Mesenchymal stem cell (in vitro differentiated cells and primary cell): ENCODE measurements at regions not wholly inside any gene's neighbourhood (a gene's known extent, or its start where the extent isn't known, plus 50 kb on each side); places are given as distances from the start of the nearest gene placed in this dataset.

ENCODE experiments used
- DNase-seq: peaks from one replicate; pipeline ENCODE4 v3.0.0-alpha.2; 2013
- H2AFZ ChIP-seq: one replicate; pipeline ENCODE4 v1.6.1; 2013; ENCODE audit warnings: low read depth, mild to moderate bottlenecking, control low read depth, inconsistent platforms, low read length, moderate library complexity
- H2AK5ac ChIP-seq: 2 replicates; pipeline ENCODE4 v1.6.1; 2013; ENCODE audit warnings: low read length, moderate library complexity, mild to moderate bottlenecking, inconsistent platforms; ENCODE audit not compliant: severe bottlenecking
- H2BK120ac ChIP-seq: one replicate; pipeline ENCODE4 v1.6.1; 2013; ENCODE audit warnings: low read depth, mild to moderate bottlenecking, inconsistent platforms, low read length, moderate library complexity
- H2BK12ac ChIP-seq, 2 experiments: one replicate each; pipeline ENCODE4 v1.6.1; 2013; ENCODE audit warnings: inconsistent platforms in 2 of 2, low read length in 2 of 2, mild to moderate bottlenecking in 2 of 2, moderate library complexity in 2 of 2, control low read depth in 1 of 2
- H2BK15ac ChIP-seq: one replicate; pipeline ENCODE4 v1.6.1; 2013; ENCODE audit warnings: mild to moderate bottlenecking, low read depth, inconsistent platforms; ENCODE audit not compliant: poor library complexity, severe bottlenecking
- H2BK5ac ChIP-seq: 2 replicates; pipeline ENCODE4 v1.6.1; 2013; ENCODE audit warnings: low read depth, mild to moderate bottlenecking, low read length, control low read depth, inconsistent platforms; ENCODE audit not compliant: poor library complexity, severe bottlenecking
- H3K14ac ChIP-seq, 2 experiments: one replicate each; pipeline ENCODE4 v1.6.1; 2013; ENCODE audit warnings: inconsistent platforms in 2 of 2, low read length in 2 of 2, control low read depth in 1 of 2, mild to moderate bottlenecking in 1 of 2, moderate library complexity in 1 of 2
- H3K18ac ChIP-seq, 2 experiments: one replicate each; pipeline ENCODE4 v1.6.1; 2013; ENCODE audit warnings: inconsistent platforms in 2 of 2, low read length in 2 of 2, control low read depth in 1 of 2, low read depth in 1 of 2, mild to moderate bottlenecking in 1 of 2
- H3K23ac ChIP-seq, 2 experiments: one replicate each; pipeline ENCODE4 v1.6.1; 2013; ENCODE audit warnings: inconsistent platforms in 2 of 2, low read length in 2 of 2, mild to moderate bottlenecking in 2 of 2, moderate library complexity in 2 of 2, control low read depth in 1 of 2
- H3K27ac ChIP-seq: 2 replicates; pipeline ENCODE4 v1.5.1; 2013; ENCODE audit warnings: mild to moderate bottlenecking, moderate library complexity, low read length, control low read depth, inconsistent platforms; ENCODE audit not compliant: poor library complexity, severe bottlenecking
- H3K27me3 ChIP-seq, 2 experiments: 2 replicates each; pipeline versions ENCODE4 v1.6.1 to v1.7.0; 2013; ENCODE audit warnings: low read length in 2 of 2, mild to moderate bottlenecking in 2 of 2, moderate library complexity in 2 of 2, control low read depth in 1 of 2, inconsistent platforms in 1 of 2; ENCODE audit not compliant: control insufficient read depth in 1 of 2, insufficient read depth in 1 of 2
- H3K36me3 ChIP-seq, 2 experiments: 2 replicates each; pipeline versions ENCODE4 v1.6.1 to v1.7.0; 2013; ENCODE audit warnings: low read length in 2 of 2, control low read depth in 1 of 2, inconsistent platforms in 1 of 2, low read depth in 1 of 2, mild to moderate bottlenecking in 1 of 2; ENCODE audit not compliant: insufficient read depth in 2 of 2, control insufficient read depth in 1 of 2
- H3K4ac ChIP-seq, 2 experiments: one replicate each; pipeline ENCODE4 v1.6.1; 2013; ENCODE audit warnings: inconsistent platforms in 2 of 2, low read length in 2 of 2, mild to moderate bottlenecking in 2 of 2, moderate library complexity in 2 of 2, control low read depth in 1 of 2, low read depth in 1 of 2
- H3K4me1 ChIP-seq: 2 replicates; pipeline ENCODE4 v1.6.1; 2013; ENCODE audit warnings: low read depth, low read length, control low read depth; ENCODE audit not compliant: control insufficient read depth, insufficient read depth
- H3K4me2 ChIP-seq: 2 replicates; pipeline ENCODE4 v1.6.1; 2013; ENCODE audit warnings: low read length, mild to moderate bottlenecking, inconsistent platforms; ENCODE audit not compliant: poor library complexity, severe bottlenecking
- H3K4me3 ChIP-seq, 2 experiments: 2 replicates each; pipeline versions ENCODE4 v1.5.1 to v1.7.0; 2013; ENCODE audit warnings: low read length in 2 of 2, mild to moderate bottlenecking in 2 of 2, control low read depth in 1 of 2, low read depth in 1 of 2; ENCODE audit not compliant: insufficient read depth in 1 of 2
- H3K79me1 ChIP-seq: replicated peaks from 2 replicates; pipeline ENCODE4 v1.6.1; 2013; ENCODE audit warnings: mild to moderate bottlenecking, control low read depth, low read length, inconsistent platforms; ENCODE audit not compliant: poor library complexity, severe bottlenecking
- H3K9ac ChIP-seq: 2 replicates; pipeline ENCODE4 v1.7.0; 2013; ENCODE audit warnings: mild to moderate bottlenecking, low read length, moderate library complexity
- H3K9me3 ChIP-seq: 2 replicates; pipeline ENCODE4 v1.7.0; 2013; ENCODE audit warnings: mild to moderate bottlenecking, low read length; ENCODE audit not compliant: control insufficient read depth
- H4K8ac ChIP-seq: one replicate; pipeline ENCODE4 v1.6.1; 2013; ENCODE audit warnings: inconsistent platforms, mild to moderate bottlenecking, low read length, moderate library complexity
- H4K91ac ChIP-seq: one replicate; pipeline ENCODE4 v1.6.1; 2013; ENCODE audit warnings: mild to moderate bottlenecking, low read length, inconsistent platforms
- WGBS: methylation state at CpG from one replicate; pipeline ENCODE4 v1.1.7; 2013; ENCODE audit warnings: mixed read lengths; 5-methylcytosine and 5-hydroxymethylcytosine counted together

- no peak overlapping the region for H4K91ac ChIP-seq
- no peak overlapping the region for H3K9ac ChIP-seq
- H2AFZ ChIP-seq: no peak overlapping the region
- H2BK15ac ChIP-seq: no peak overlapping the region
- H3K27me3 ChIP-seq: peaks cover 0 to 2% of the 10 kb centered on the region in 2 experiments
- no peak overlapping the region for H3K4me2 ChIP-seq
- no peak overlapping the region for H3K4me3 ChIP-seq
- WGBS: 75% methylated on average over 1 of the region's 1 CpG
- no peak overlapping the region for H3K23ac ChIP-seq
- H3K14ac ChIP-seq: no peak overlapping the region
- no peak for DNase-seq
- no peak overlapping the region for H2BK5ac ChIP-seq
- H3K27ac ChIP-seq: no peak overlapping the region
- H3K4me1 ChIP-seq: no peaks in the 10 kb centered on the region
- H3K79me1 ChIP-seq: no peaks in the 10 kb centered on the region
- H2BK120ac ChIP-seq: no peak overlapping the region
- H2BK12ac ChIP-seq: no peak overlapping the region
- H2AK5ac ChIP-seq: no peak overlapping the region
- no peaks in the 10 kb centered on the region for H3K9me3 ChIP-seq
- H3K18ac ChIP-seq: no peak overlapping the region
- H3K4ac ChIP-seq: no peak overlapping the region
- no peaks in the 10 kb centered on the region for H3K36me3 ChIP-seq
- no peak overlapping the region for H4K8ac ChIP-seq
These were observed 285.6 kb downstream of the FZD1 start for GRCh38 chr7:91549878-91550277.

DNA sequence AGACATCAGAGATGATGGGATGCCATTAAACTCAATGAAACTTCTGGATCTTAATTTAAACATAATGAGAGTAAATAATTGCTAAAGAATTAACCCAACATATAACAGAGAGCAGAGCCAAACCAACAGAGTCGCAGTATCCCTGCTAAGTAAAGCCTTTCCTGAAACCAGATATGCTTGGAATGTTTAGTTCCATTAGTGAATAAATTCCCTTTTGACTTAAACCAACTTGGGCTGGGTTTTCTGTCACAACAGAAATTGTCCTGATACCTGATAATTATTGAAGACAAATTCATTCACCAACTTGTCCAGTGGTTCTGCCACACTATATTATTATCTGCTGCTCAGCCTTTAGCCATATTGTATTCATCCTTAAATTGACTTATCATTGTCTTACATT is 286.7 kb downstream of the FZD1 start:
- Histone ChIP-seq H2BK120ac (no peak overlapping the region), H3K36me3 (no peaks in the 10 kb centered on the region), H4K8ac (no peak overlapping the region), H2BK12ac (no peak overlapping the region), H3K27ac (no peak overlapping the region), H3K9ac (no peak overlapping the region), H3K18ac (no peak overlapping the region), H3K4me3 (no peak overlapping the region), H3K14ac (no peak overlapping the region), H2AK5ac (no peak overlapping the region), H3K4me2 (no peak overlapping the region), H2BK15ac (no peak overlapping the region), H3K4me1 (no peaks in the 10 kb centered on the region), H2BK5ac (no peak overlapping the region), H3K4ac (no peak overlapping the region), H3K79me1 (no peaks in the 10 kb centered on the region), H4K91ac (no peak overlapping the region), H3K23ac (no peak overlapping the region), H3K9me3 (no peaks in the 10 kb centered on the region), H2AFZ (no peak overlapping the region), H3K27me3 (peaks cover 0 to 2% of the 10 kb centered on the region in 2 experiments)
- 67% methylated on average over 1 of the region's 1 CpG for WGBS
- no peak for DNase-seq

GRCh38 chr7:91551377-91552175 is 287.3 kb downstream of the FZD1 start:
- no peak overlapping the region for H4K8ac ChIP-seq
- H3K14ac ChIP-seq: no peak overlapping the region
- H3K9ac ChIP-seq: no peak overlapping the region
- no peak overlapping the region for H2AFZ ChIP-seq
- H2BK15ac ChIP-seq: no peak overlapping the region
- H3K27me3 ChIP-seq: peaks cover 0 to 1% of the 10 kb centered on the region in 2 experiments
- H2BK120ac ChIP-seq: no peak overlapping the region
- H3K4me1 ChIP-seq: no peaks in the 10 kb centered on the region
- H3K79me1 ChIP-seq: no peaks in the 10 kb centered on the region
- H3K23ac ChIP-seq: no peak overlapping the region
- no peak overlapping the region for H3K27ac ChIP-seq
- no peak for DNase-seq
- H2BK5ac ChIP-seq: no peak overlapping the region
- WGBS: 83% methylated on average over 4 of the region's 5 CpGs
- no peak overlapping the region for H3K4me3 ChIP-seq
- H3K4me2 ChIP-seq: no peak overlapping the region
- H2AK5ac ChIP-seq: no peak overlapping the region
- no peak overlapping the region for H2BK12ac ChIP-seq
- H3K18ac ChIP-seq: no peak overlapping the region
- H3K36me3 ChIP-seq: no peaks in the 10 kb centered on the region
- no peak overlapping the region for H3K4ac ChIP-seq
- H3K9me3 ChIP-seq: no peaks in the 10 kb centered on the region
- no peak overlapping the region for H4K91ac ChIP-seq

- H4K91ac ChIP-seq: no peak overlapping the region
- 82% methylated on average over 3 of the region's 3 CpGs for WGBS
- no peak overlapping the region for H3K27ac ChIP-seq
- H3K36me3 ChIP-seq: no peaks in the 10 kb centered on the region
- H3K4me2 ChIP-seq: no peak overlapping the region
- no peak overlapping the region for H2BK12ac ChIP-seq
- no peak overlapping the region for H3K23ac ChIP-seq
- H2BK5ac ChIP-seq: no peak overlapping the region
- H3K79me1 ChIP-seq: no peaks in the 10 kb centered on the region
- no peak overlapping the region for H2AK5ac ChIP-seq
- H2BK15ac ChIP-seq: no peak overlapping the region
- no peak overlapping the region for H4K8ac ChIP-seq
- H3K14ac ChIP-seq: peak overlapping the region in 1 of 2 experiments; percentile 72
- no peaks in the 10 kb centered on the region for H3K27me3 ChIP-seq
- H3K9ac ChIP-seq: no peak overlapping the region
- no peak for DNase-seq
- no peak overlapping the region for H3K4me3 ChIP-seq
- H2BK120ac ChIP-seq: no peak overlapping the region
- no peak overlapping the region for H3K18ac ChIP-seq
- H2AFZ ChIP-seq: no peak overlapping the region
- H3K4ac ChIP-seq: no peak overlapping the region
- H3K4me1 ChIP-seq: peaks cover 2% of the 10 kb centered on the region
- H3K9me3 ChIP-seq: no peaks in the 10 kb centered on the region
These were observed 289.2 kb downstream of the FZD1 start for GRCh38 chr7:91553410-91553895.
